SU-DHL-6 (cell line): ENCODE measurements at regions not wholly inside any gene's neighbourhood (a gene's known extent, or its start where the extent isn't known, plus 50 kb on each side); places are given as distances from the start of the nearest gene placed in this dataset.

ENCODE experiments used
- CTCF ChIP-seq: fragments of 200-600 bp; sonication (generic); IDR thresholded peaks from one replicate; pipeline ENCODE4 v1.5.1; 2017; ENCODE audit warnings: antibody characterized with exemption, mild to moderate bottlenecking, low read length, moderate library complexity; ENCODE audit not compliant: insufficient read depth, poor library complexity, severe bottlenecking
- EZH2phosphoT487 ChIP-seq: fragments of 200-600 bp; sonication (generic), shearing (Covaris generic); conservative IDR thresholded peaks from 2 replicates; pipeline ENCODE4 v1.6.1; 2018; ENCODE audit warnings: mild to moderate bottlenecking, antibody characterized with exemption, low read length, moderate library complexity, mixed read lengths

- TF ChIP-seq CTCF (no peak), EZH2phosphoT487 (no peak)
Measured at GRCh38 chr9:106309925-106310324, 553.0 kb upstream of the ZNF462 start.
